Brain microvascular endothelial cell (primary cell): ENCODE measurements at regions not wholly inside any gene's neighbourhood (a gene's known extent, or its start where the extent isn't known, plus 50 kb on each side); places are given as distances from the start of the nearest gene placed in this dataset.
"Not testable (repeated sequence)": the region's sequence is repeated elsewhere in the genome, so short reads cannot be mapped to it uniquely, and the experiment has no call there.

Experiments used
- DNase-seq: peaks from one replicate; pipeline ENCODE4 v3.0.0-alpha.2; 2020
- H3K27ac ChIP-seq: fragments of 250-450 bp; sonication (Bioruptor Pico); 2 replicates; pipeline ENCODE4 v1.5.1; 2020; ENCODE audit warnings: mild to moderate bottlenecking, moderate library complexity
- H3K27me3 ChIP-seq: fragments of 250-450 bp; sonication (Bioruptor Pico); replicated peaks from 2 replicates; pipeline ENCODE4 v1.5.1; 2020; ENCODE audit warnings: mild to moderate bottlenecking
- H3K36me3 ChIP-seq: fragments of 250-450 bp; sonication (Bioruptor Pico); replicated peaks from 2 replicates; pipeline ENCODE4 v1.5.1; 2020; ENCODE audit warnings: mild to moderate bottlenecking
- H3K4me3 ChIP-seq: 2 replicates; pipeline ENCODE4 v1.5.1; 2011; ENCODE audit warnings: low read depth, mild to moderate bottlenecking, control low read depth, low read length, moderate library complexity
- in situ Hi-C: cut with HindIII; loops from 2 replicates; pipeline ENCODE4 v1.10.0; 2017; ENCODE audit warnings: low sequenced_read_pairs, low pct_ligation_motif_present
- TF ChIP-seq, protein P1 (sequence below): IDR thresholded peaks from 2 replicates; pipeline ENCODE4 v1.5.1; 2011; ENCODE audit warnings: low read depth, mild to moderate bottlenecking, moderate library complexity, low read length, control low read depth, inconsistent platforms; ENCODE audit errors: missing control alignments

DNA sequence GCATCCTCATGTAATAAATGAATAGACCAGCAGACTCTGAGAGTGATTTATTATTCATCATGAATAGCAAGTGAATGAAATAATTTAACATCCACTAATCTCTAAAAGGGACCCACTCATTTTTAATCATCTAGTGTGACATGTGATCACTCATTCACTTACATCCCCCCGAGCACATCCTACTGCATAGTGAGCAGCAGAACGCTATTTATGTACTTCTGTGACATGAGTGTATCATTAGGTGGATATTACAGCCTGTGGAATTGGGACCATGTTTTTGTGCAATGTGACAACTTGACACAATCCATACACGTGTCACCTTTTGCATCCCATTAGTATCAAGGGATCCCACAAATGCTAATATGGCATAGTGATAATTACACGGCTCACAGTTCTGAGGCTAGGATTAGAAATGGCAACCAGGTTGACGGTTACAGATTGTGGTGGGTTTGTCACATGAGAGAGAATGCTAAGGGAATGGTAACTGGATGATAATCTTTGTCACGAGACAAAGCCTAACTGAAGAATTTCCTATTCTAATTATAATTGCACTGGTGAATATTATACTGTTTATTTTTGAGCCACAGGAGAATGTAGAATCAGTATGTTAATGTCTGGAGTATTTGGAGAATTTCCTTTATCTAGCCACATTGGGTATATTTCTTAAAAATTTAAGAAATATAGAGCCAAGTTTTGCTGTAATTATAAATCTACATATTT, 595.2 kb upstream of the TBL1XR1 start:
- Histone ChIP-seq H3K27ac (no peak overlapping the region), H3K4me3 (no peak overlapping the region), H3K36me3 (no peaks in the 10 kb centered on the region), H3K27me3 (no peaks in the 10 kb centered on the region)
- in situ Hi-C loops = no loop called here
- no peak for DNase-seq
- TF ChIP-seq, protein P1, sequence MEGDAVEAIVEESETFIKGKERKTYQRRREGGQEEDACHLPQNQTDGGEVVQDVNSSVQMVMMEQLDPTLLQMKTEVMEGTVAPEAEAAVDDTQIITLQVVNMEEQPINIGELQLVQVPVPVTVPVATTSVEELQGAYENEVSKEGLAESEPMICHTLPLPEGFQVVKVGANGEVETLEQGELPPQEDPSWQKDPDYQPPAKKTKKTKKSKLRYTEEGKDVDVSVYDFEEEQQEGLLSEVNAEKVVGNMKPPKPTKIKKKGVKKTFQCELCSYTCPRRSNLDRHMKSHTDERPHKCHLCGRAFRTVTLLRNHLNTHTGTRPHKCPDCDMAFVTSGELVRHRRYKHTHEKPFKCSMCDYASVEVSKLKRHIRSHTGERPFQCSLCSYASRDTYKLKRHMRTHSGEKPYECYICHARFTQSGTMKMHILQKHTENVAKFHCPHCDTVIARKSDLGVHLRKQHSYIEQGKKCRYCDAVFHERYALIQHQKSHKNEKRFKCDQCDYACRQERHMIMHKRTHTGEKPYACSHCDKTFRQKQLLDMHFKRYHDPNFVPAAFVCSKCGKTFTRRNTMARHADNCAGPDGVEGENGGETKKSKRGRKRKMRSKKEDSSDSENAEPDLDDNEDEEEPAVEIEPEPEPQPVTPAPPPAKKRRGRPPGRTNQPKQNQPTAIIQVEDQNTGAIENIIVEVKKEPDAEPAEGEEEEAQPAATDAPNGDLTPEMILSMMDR = no peak

- TF ChIP-seq, protein P1 = no peak
- in situ Hi-C loops = no loop called here
- H3K27ac ChIP-seq = no peak overlapping the region
- DNase-seq = no peak
- H3K27me3 ChIP-seq = no peaks in the 10 kb centered on the region
- H3K4me3 ChIP-seq = no peak overlapping the region
- no peaks in the 10 kb centered on the region for H3K36me3 ChIP-seq
Measured at GRCh38 chr3:177793451-177793850, 596.2 kb upstream of the TBL1XR1 start.

GRCh38 chr3:177795216-177795615, 597.9 kb upstream of the TBL1XR1 start:
- no peaks in the 10 kb centered on the region for H3K36me3 ChIP-seq
- in situ Hi-C loops = no loop called here
- no peak for DNase-seq
- no peak overlapping the region for H3K4me3 ChIP-seq
- TF ChIP-seq, protein P1 = no peak
- no peaks in the 10 kb centered on the region for H3K27me3 ChIP-seq
- H3K27ac ChIP-seq = no peak overlapping the region

DNA sequence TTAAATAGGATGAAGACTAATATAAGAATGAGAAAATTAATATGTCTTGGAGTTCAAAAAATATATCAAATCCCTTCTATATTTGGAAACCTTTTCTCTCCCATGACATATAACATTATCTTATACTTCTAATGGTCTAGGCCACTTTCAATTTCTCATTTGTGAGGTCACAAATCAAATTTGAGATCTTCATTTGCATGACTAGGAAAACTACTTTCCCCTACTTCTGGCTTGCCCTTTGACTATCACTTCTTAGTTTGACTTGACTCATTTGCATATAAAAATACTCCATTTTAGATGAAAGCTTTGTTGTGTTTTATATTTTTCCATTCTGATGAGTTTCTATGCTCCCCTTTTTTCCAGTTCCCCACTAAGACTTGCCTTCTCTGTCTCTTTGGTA, 598.6 kb upstream of the TBL1XR1 start:
- H3K27ac ChIP-seq = no peak overlapping the region
- H3K4me3 ChIP-seq = no peak overlapping the region
- TF ChIP-seq, protein P1 = no peak
- no peak for DNase-seq
- in situ Hi-C loops = no loop called here
- no peaks in the 10 kb centered on the region for H3K27me3 ChIP-seq
- no peaks in the 10 kb centered on the region for H3K36me3 ChIP-seq

- peak; percentile 51 for DNase-seq
- in situ Hi-C loops, H3K27ac ChIP-seq, H3K4me3 ChIP-seq, H3K27me3 ChIP-seq, H3K36me3 ChIP-seq: not testable (repeated sequence)
Measured at GRCh38 chr3:177800147-177800546, 602.9 kb upstream of the TBL1XR1 start.

GRCh38 chr3:177800561-177800960, 603.3 kb upstream of the TBL1XR1 start:
- in situ Hi-C loops = no loop called here
- H3K27ac ChIP-seq = no peak overlapping the region
- DNase-seq = no peak

More at GRCh38 chr3:177800561-177800960, 603.3 kb upstream of the TBL1XR1 start:
- TF ChIP-seq, protein P1 = no peak
- H3K36me3 ChIP-seq = no peaks in the 10 kb centered on the region
- no peaks in the 10 kb centered on the region for H3K27me3 ChIP-seq
- H3K4me3 ChIP-seq = no peak overlapping the region
